ENCODE measurements at regions not wholly inside any gene's neighbourhood (a gene's known extent, or its start where the extent isn't known, plus 50 kb on each side); places are given as distances from the start of the nearest gene placed in this dataset.

- Histone ChIP-seq H3K4me3 (ENCODE audit: low read length) (no peak overlapping the region), H3K4me1 (ENCODE audit: control insufficient read depth, insufficient read depth, low read length) (no peaks in the 10 kb centered on the region), H3K36me3 (ENCODE audit: control insufficient read depth, insufficient read depth, low read length) (no peaks in the 10 kb centered on the region), H3K27me3 (ENCODE audit: control insufficient read depth, insufficient read depth, low read length) (no peaks in the 10 kb centered on the region), H3K9me3 (ENCODE audit: control insufficient read depth, low read length) (no peaks in the 10 kb centered on the region), H3K9ac (ENCODE audit: low read length) (no peak overlapping the region)
Measured at GRCh38 chr20:51335329-51335841, 207.1 kb downstream of the NFATC2 start.

GRCh38 chr20:51334609-51335008, 207.9 kb downstream of the NFATC2 start:
- no peak overlapping the region for H3K9ac ChIP-seq (ENCODE audit: low read length)
- no peaks in the 10 kb centered on the region for H3K27me3 ChIP-seq (ENCODE audit: control insufficient read depth, insufficient read depth, low read length)
- no peaks in the 10 kb centered on the region for H3K36me3 ChIP-seq (ENCODE audit: control insufficient read depth, insufficient read depth, low read length)

GRCh38 chr20:51333971-51334370, 208.5 kb downstream of the NFATC2 start:
- no peaks in the 10 kb centered on the region for H3K9me3 ChIP-seq (ENCODE audit: control insufficient read depth, low read length)
- no peaks in the 10 kb centered on the region for H3K27me3 ChIP-seq (ENCODE audit: control insufficient read depth, insufficient read depth, low read length)
- no peaks in the 10 kb centered on the region for H3K4me1 ChIP-seq (ENCODE audit: control insufficient read depth, insufficient read depth, low read length)
- H3K36me3 ChIP-seq (ENCODE audit: control insufficient read depth, insufficient read depth, low read length) = no peaks in the 10 kb centered on the region
- H3K9ac ChIP-seq (ENCODE audit: low read length) = no peak overlapping the region
- no peak overlapping the region for H3K4me3 ChIP-seq (ENCODE audit: low read length)

More at GRCh38 chr20:51334609-51335008, 207.9 kb downstream of the NFATC2 start:
- Histone ChIP-seq H3K4me1 (ENCODE audit: control insufficient read depth, insufficient read depth, low read length) (no peaks in the 10 kb centered on the region), H3K9me3 (ENCODE audit: control insufficient read depth, low read length) (no peaks in the 10 kb centered on the region), H3K4me3 (ENCODE audit: low read length) (no peak overlapping the region)

GRCh38 chr20:51333446-51333845, 209.1 kb downstream of the NFATC2 start:
- no peak overlapping the region for H3K4me3 ChIP-seq (ENCODE audit: low read length)
- no peak overlapping the region for H3K9ac ChIP-seq (ENCODE audit: low read length)
- no peaks in the 10 kb centered on the region for H3K27me3 ChIP-seq (ENCODE audit: control insufficient read depth, insufficient read depth, low read length)
- no peaks in the 10 kb centered on the region for H3K4me1 ChIP-seq (ENCODE audit: control insufficient read depth, insufficient read depth, low read length)
- H3K9me3 ChIP-seq (ENCODE audit: control insufficient read depth, low read length) = no peaks in the 10 kb centered on the region
- no peaks in the 10 kb centered on the region for H3K36me3 ChIP-seq (ENCODE audit: control insufficient read depth, insufficient read depth, low read length)

GRCh38 chr20:51331481-51331880, 211.0 kb downstream of the NFATC2 start:
- Histone ChIP-seq H3K27me3 (ENCODE audit: control insufficient read depth, insufficient read depth, low read length) (no peaks in the 10 kb centered on the region), H3K9ac (ENCODE audit: low read length) (no peak overlapping the region)

GRCh38 chr20:51329845-51330244, 212.7 kb downstream of the NFATC2 start:
- Histone ChIP-seq H3K27me3 (ENCODE audit: control insufficient read depth, insufficient read depth, low read length) (no peaks in the 10 kb centered on the region), H3K9ac (ENCODE audit: low read length) (no peak overlapping the region), H3K36me3 (ENCODE audit: control insufficient read depth, insufficient read depth, low read length) (no peaks in the 10 kb centered on the region), H3K9me3 (ENCODE audit: control insufficient read depth, low read length) (no peaks in the 10 kb centered on the region), H3K4me1 (ENCODE audit: control insufficient read depth, insufficient read depth, low read length) (no peaks in the 10 kb centered on the region), H3K4me3 (ENCODE audit: low read length) (no peak overlapping the region)

More at GRCh38 chr20:51331481-51331880, 211.0 kb downstream of the NFATC2 start:
- no peaks in the 10 kb centered on the region for H3K36me3 ChIP-seq (ENCODE audit: control insufficient read depth, insufficient read depth, low read length)
- H3K9me3 ChIP-seq (ENCODE audit: control insufficient read depth, low read length) = no peaks in the 10 kb centered on the region
- no peak overlapping the region for H3K4me3 ChIP-seq (ENCODE audit: low read length)
- H3K4me1 ChIP-seq (ENCODE audit: control insufficient read depth, insufficient read depth, low read length) = no peaks in the 10 kb centered on the region

GRCh38 chr20:51327251-51327841, 215.2 kb downstream of the NFATC2 start:
- Histone ChIP-seq H3K36me3 (ENCODE audit: control insufficient read depth, insufficient read depth, low read length) (no peaks in the 10 kb centered on the region), H3K9ac (ENCODE audit: low read length) (no peak overlapping the region), H3K9me3 (ENCODE audit: control insufficient read depth, low read length) (no peaks in the 10 kb centered on the region), H3K27me3 (ENCODE audit: control insufficient read depth, insufficient read depth, low read length) (no peaks in the 10 kb centered on the region), H3K4me1 (ENCODE audit: control insufficient read depth, insufficient read depth, low read length) (no peaks in the 10 kb centered on the region), H3K4me3 (ENCODE audit: low read length) (no peak overlapping the region)

GRCh38 chr20:51326201-51326819, 216.2 kb downstream of the NFATC2 start:
- no peaks in the 10 kb centered on the region for H3K9me3 ChIP-seq (ENCODE audit: control insufficient read depth, low read length)
- H3K36me3 ChIP-seq (ENCODE audit: control insufficient read depth, insufficient read depth, low read length) = no peaks in the 10 kb centered on the region
- no peak overlapping the region for H3K4me3 ChIP-seq (ENCODE audit: low read length)
- H3K9ac ChIP-seq (ENCODE audit: low read length) = no peak overlapping the region
- no peaks in the 10 kb centered on the region for H3K27me3 ChIP-seq (ENCODE audit: control insufficient read depth, insufficient read depth, low read length)
- no peaks in the 10 kb centered on the region for H3K4me1 ChIP-seq (ENCODE audit: control insufficient read depth, insufficient read depth, low read length)

- Histone ChIP-seq H3K9me3 (ENCODE audit: control insufficient read depth, low read length) (no peaks in the 10 kb centered on the region), H3K27me3 (ENCODE audit: control insufficient read depth, insufficient read depth, low read length) (no peaks in the 10 kb centered on the region), H3K4me1 (ENCODE audit: control insufficient read depth, insufficient read depth, low read length) (no peaks in the 10 kb centered on the region), H3K4me3 (ENCODE audit: low read length) (no peak overlapping the region), H3K36me3 (ENCODE audit: control insufficient read depth, insufficient read depth, low read length) (no peaks in the 10 kb centered on the region), H3K9ac (ENCODE audit: low read length) (no peak overlapping the region)
Measured at GRCh38 chr20:51322164-51322707, 220.3 kb downstream of the NFATC2 start.

- no peaks in the 10 kb centered on the region for H3K36me3 ChIP-seq (ENCODE audit: control insufficient read depth, insufficient read depth, low read length)
- no peak overlapping the region for H3K9ac ChIP-seq (ENCODE audit: low read length)
- H3K9me3 ChIP-seq (ENCODE audit: control insufficient read depth, low read length) = no peaks in the 10 kb centered on the region
Measured at GRCh38 chr20:51321343-51322163, 221.0 kb downstream of the NFATC2 start.

GRCh38 chr20:51319522-51319921, 223.0 kb downstream of the NFATC2 start:
- Histone ChIP-seq H3K9ac (ENCODE audit: low read length) (no peak overlapping the region), H3K4me1 (ENCODE audit: control insufficient read depth, insufficient read depth, low read length) (no peaks in the 10 kb centered on the region), H3K4me3 (ENCODE audit: low read length) (no peak overlapping the region), H3K9me3 (ENCODE audit: control insufficient read depth, low read length) (no peaks in the 10 kb centered on the region), H3K36me3 (ENCODE audit: control insufficient read depth, insufficient read depth, low read length) (no peaks in the 10 kb centered on the region), H3K27me3 (ENCODE audit: control insufficient read depth, insufficient read depth, low read length) (no peaks in the 10 kb centered on the region)

More at GRCh38 chr20:51321343-51322163, 221.0 kb downstream of the NFATC2 start:
- Histone ChIP-seq H3K27me3 (ENCODE audit: control insufficient read depth, insufficient read depth, low read length) (no peaks in the 10 kb centered on the region), H3K4me1 (ENCODE audit: control insufficient read depth, insufficient read depth, low read length) (no peaks in the 10 kb centered on the region), H3K4me3 (ENCODE audit: low read length) (no peak overlapping the region)

Measured in mucosa of stomach (tissue), 1 donor.